ENCODE measurements at regions not wholly inside any gene's neighbourhood (a gene's known extent, or its start where the extent isn't known, plus 50 kb on each side); places are given as distances from the start of the nearest gene placed in this dataset.

DNA sequence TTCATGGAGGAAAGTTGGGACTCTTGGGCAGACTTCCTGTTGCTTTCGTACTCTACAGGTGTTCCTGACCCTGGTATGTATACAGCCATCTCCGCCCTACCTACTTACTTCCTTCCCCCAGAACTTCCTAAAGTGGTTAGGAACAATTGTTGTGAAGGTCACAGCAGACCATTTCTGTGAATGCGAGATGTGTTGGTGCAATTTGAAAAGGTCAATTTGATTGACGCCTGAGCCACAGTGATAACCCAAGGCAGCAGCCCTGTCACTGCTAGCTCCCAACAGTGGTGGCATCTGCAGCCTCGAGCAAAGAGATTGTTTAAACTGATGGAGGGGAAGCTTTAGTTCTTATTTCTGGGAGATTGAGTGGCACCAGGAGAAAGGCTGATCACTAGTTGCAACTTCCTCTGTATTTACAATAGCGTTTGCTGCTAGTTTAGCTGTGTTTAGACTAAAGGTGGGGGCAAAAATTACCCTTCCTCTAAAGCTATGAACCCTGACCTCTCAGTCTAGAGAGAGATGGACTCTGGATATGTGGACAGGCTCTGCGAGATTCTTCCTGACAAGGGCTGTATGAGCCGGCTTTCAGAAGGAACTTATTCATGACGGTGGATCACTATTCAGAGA lies 78.3 kb upstream of the MAP4K3 start:
- DNase-seq: no peak

DNA sequence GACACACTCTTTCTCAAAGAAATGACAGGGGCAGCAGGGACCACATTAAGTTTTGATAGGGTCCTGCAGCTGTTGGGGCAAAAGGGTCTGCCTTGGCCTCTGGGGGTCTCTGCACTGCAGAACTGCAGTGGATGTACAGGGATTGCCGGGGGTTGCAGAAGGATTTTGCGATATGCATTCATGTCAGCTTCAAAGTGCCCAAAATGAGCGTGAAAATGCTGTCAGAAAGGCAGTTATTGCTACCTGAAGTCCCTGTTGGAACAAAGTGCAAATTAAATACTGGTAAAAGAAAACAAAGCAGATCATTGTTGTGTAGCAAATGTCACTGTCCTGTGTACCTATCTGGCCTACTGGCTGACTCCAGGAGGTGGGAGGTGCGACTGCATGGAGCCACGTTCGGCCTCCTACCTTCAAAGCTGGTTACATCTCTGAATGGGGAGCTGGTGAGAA lies 78.8 kb upstream of the MAP4K3 start:
- DNase-seq: no peak

DNA sequence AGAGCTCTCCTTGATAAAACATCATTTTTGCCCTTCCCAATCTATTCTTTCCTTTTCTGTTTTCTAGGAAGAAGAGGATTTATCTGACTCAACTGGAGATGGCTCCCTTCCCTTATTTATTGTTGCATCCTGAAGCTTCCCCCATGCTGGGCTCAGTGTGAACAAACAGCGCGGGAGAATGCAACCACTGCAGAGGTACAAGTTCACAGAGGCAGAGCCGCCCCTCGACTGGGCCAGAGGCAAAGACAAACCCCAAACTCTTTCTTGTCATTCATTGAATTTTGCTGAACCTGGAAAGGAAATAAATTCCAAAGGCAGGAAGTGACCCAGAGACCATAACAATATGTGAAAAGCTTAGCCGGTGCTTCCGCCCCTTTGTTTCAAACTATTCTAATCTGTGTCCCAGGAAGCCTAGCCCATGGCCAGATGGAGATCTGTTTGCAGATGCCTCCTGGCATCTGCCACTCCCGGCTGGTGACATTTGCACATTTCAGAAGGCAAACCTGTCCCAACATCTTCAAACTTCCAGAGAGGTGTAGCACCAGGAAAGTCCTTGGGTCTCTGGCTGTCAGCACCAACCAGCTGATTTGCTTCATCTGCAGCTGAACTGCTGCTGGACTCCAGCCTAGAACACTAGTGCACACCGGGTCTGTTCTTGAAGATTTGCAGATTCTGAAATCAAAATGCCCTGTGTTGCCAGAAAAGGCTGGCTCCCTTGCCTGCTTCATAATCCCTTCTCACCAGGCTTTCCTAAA lies 79.4 kb upstream of the MAP4K3 start:
- peak; percentile 74 for DNase-seq

DNA sequence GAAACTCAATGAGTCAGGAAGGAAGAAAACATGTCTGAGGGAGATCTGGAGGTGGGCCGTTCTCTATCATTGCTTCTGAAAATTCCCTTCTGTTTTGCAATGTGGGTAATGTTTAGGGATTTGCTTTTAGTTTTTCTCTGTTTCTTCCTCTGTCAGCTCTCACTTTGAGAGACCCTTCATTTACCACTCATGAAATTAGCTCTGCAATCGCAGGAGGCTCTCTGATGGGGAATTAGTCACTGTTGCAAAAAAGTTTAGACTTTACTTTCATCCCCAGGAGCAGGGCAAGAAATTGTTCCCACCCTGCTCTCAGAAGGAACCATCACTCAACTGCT lies 80.0 kb upstream of the MAP4K3 start:
- no peak for DNase-seq

DNA sequence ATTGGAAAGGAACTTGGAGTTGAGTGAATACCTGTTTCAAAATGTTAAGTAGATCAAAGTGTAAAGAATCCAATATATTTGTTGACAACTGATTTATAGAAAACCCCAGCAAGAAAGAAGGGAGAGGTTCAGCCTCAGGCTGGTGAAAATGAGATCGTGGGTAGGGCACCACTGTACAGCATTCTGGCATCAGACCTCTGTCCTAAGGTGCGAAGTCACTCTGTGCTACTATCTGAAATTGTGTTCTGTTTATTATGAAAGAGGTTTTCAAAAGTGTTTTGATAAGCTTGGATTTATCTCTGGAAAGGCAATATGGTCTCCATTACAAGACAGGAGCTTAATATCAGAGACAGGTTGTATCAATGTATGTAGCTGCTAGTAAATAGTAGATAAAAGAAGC lies 80.5 kb upstream of the MAP4K3 start:
- no peak for DNase-seq

DNA sequence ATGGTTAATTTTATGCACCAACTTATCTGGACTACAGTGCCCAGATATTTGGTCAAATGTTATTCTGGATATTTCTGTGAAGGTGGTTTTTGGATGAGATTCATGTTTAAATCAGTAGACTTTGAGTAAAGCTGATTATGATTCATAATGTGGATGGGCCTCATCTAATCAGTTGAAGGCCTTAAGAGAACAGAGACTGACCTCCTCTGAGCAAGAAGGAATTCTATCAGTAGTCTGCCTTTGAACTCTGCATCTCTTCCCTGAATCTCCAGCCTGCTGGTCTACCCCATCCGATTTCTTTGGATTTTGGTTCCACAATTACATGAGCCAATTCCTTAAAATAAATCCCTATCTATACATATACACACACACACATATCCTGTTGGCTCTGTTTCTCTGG lies 82.8 kb upstream of the MAP4K3 start:
- DNase-seq: no peak

DNA sequence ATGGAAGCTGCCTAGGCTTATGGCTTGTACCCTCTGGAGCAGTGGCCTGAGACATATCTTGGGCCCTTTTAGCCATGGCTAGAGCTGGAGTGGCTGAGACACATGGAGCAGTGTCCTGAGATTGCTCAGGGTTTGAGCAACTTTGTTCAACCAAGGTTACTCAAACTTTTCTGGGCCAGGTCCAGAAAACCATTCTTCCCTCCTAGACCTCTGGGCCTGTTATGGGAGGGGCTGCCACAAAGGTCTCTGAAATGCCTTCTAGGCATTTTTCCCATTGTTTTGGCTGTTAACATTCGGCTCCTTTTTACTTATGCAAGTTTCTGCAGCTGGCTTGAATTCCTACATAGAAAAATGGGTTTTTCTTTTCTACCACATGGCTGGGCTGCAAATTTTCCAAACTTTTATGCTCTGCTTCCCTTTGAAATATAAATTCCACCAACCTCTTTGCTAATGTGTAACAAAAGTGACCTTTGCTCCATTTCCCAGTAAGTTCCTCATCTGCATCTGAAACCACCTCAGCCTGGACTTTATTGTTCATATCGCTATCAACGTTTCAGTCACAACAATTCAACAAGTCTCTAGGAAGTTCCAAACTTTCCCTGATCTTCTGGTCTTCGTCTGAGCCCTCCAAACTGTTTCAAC lies 84.9 kb upstream of the MAP4K3 start:
- DNase-seq: no peak

- no peak for DNase-seq
These were observed 85.4 kb upstream of the MAP4K3 start for GRCh38 chr2:39522518-39522877.

- no peak for DNase-seq
These were observed 86.4 kb upstream of the MAP4K3 start for GRCh38 chr2:39523308-39524044.

DNA sequence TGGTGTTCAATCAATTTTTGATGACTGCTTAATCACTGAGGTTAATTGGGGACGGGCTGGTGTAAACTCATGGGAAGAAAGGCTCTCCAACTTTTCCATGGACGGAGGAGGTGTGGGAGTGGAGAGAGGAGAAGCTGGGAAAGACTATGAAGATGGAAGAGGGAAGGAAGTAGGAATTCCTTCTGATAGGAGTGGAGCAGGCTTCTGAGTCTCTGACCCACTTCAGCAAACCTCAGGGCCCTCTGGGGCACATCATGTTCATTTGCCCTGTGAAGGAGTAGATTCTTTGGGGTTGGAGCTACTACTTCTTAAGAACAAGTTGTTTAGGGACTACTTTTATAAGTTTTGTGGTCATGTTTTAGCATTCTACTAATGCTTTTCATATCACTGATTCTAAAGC lies 87.0 kb upstream of the MAP4K3 start:
- DNase-seq: no peak

GRCh38 chr2:39524756-39525635 lies 87.9 kb upstream of the MAP4K3 start:
- DNase-seq: no peak

- no peak for DNase-seq
These were observed 88.7 kb upstream of the MAP4K3 start for GRCh38 chr2:39525636-39526412.

DNA sequence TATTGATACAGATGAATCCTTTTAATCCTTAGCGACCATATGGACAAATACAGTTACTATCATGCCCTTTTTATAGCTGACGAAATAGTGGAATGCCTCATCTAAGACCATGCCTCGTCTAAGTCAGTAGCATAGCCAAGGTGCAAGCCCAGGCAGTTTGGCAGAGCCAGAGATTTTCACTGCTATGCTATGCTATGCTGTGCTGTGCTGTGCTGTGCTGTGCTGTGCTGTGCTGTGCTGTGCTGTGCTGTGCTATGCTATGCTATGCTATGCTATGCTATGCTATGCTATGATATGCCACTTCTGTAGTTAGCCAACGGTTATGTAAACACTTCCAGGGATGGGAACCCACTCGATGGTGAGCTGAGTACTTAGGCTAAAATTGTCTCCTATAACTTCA lies 91.6 kb upstream of the MAP4K3 start:
- no peak for DNase-seq

- no peak for DNase-seq
These were observed 92.8 kb upstream of the MAP4K3 start for GRCh38 chr2:39529836-39530235.

GRCh38 chr2:39530411-39530866 lies 93.4 kb upstream of the MAP4K3 start:
- DNase-seq: no peak

DNA sequence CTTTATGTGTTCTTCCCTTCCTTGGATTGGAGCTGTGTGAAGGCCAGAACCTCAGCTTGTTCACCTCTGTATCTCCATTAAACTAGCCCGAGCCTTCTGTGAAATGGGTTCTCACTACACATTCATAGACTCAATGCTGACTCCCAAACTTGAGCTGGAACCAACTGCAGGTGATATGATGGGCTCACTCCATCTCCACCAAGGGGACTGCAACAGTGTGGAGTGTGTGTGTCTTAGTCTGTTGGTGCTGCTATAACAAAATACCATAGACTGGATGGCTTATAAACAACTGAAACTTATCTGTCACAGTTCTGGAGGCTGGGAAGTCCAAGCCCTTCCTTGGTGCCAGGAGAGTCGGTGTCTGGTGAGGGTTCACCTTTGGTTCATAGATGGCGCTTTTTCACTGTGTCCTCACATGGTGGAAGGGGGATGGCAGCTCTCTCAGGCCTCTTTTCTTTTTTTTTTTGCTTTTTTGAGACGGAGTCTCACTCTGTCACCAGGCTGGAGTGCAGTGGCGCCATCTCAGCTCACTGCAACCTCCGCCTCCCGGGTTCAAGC lies 94.2 kb upstream of the MAP4K3 start:
- DNase-seq: no peak

DNA sequence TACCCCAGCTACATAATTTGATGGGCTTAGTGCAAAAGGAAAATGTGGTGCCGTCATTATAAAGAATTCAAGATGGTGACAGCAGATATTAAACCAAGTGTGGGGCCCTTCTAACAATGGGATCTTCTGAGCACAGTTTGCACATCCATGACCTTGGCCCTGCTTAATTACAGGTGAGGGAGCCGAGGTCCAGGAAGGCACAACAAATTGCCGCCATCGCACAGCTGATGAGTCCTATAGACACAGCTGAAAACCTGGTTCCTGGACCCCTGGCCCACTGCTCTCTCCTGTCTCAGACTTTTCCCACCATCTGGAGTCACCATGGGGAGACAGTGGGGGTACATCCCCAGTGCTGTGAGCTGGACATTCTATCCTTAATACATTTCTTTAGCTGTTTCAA lies 95.8 kb upstream of the MAP4K3 start:
- DNase-seq: no peak

- no peak for DNase-seq
These were observed 97.1 kb upstream of the MAP4K3 start for GRCh38 chr2:39534095-39534711.

DNA sequence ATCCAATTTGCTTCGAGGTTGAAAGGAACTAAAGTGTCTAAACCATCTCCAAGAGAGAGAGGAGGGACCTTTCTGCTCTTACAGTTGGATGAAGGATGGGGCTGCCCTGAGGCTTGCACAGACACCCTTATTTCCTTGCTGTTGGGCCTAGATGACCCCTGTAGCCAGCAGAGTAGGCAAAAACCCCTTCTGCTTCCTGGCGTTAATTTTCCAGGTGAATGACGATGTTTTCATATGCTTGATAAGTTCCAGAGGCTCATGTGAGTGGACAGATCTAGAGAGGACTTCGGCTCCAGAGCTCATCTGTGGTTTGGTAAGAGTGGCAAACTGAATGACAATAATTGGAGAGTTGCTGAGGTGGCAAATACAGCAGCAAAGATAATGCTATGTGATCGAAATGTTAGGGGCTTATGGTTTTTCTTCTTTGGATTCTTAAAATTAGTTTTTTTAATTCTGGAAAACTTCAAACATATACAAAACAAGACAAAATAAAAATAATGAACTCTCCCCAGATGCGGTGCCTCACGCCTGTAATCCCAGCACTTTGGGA lies 98.6 kb upstream of the MAP4K3 start:
- DNase-seq: no peak

DNA sequence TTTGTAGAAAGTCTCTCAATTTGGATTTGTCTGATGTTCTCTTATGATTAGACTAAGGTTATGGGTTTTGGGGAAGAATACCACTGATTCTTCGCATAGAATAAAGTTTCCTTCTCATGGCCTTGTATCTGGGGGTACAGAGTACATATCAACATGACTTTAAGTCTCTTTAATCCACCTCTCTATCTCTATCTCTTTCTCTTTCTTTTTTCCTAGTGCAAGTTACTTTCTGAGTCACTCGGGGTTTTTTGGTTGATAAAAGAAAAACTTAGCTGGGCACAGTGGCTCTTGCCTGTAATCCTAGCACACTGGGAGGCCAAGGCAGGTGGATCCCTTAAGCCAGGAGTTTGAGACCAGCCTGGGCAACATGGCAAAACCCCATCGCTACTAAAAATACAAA lies 100.1 kb upstream of the MAP4K3 start:
- no peak for DNase-seq

DNA sequence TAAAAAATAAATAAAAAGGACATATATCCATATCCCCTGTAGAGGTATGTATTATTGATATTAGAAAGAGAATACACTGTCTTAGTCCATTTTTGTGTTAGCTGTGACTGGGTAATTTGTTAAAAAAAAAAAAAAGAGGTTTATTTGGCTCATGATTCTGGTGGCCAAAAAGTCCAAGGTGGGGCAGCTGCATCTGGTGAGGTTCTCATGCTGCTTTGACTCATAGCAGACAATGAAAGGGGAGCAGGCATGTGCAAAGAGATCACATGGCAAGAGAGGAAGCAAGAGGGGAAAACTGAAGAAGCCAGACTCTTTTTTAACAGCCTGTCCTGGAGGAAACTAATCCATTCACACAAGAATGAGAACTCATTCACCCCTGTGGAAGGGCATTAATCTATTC lies 101.6 kb upstream of the MAP4K3 start:
- DNase-seq: no peak

Data from NCI-H446 treated with DMSO at 0.1 percent for 48 hours (cell line).